HG02938 (cell line): ENCODE measurements at regions not wholly inside any gene's neighbourhood (a gene's known extent, or its start where the extent isn't known, plus 50 kb on each side); places are given as distances from the start of the nearest gene placed in this dataset.

Source experiments
- ATAC-seq: cut with Tn5 transposase; IDR thresholded peaks from one replicate; pipeline ENCODE4 v1.9.1; 2021; ENCODE audit warnings: mild to moderate bottlenecking, moderate library complexity; ENCODE audit not compliant: unreplicated experiment

GRCh38 chr11:104464691-104465090, 300.7 kb upstream of the PDGFD start:
- ATAC-seq, result no peak

DNA sequence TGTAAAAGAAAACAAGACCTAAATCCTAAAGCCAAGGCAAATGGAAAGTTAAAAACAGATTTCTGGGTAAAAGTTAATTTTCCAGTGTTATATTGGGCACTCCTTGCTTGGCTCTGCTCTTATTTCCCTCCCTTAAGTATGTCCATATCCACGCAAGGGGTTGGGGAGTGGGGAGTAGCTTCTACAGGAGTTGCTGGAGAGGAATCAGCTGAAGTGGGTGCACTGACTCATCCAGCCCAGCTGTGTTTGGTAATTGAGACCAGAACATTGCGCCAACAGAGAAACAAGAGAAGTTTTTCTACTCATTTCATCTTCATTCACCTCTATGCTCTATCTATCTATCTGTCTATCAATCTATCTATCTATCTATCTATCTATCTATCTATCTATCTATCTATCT, 298.4 kb upstream of the PDGFD start:
- no peak for ATAC-seq

GRCh38 chr11:104451197-104451893, 287.4 kb upstream of the PDGFD start:
- no peak for ATAC-seq

DNA sequence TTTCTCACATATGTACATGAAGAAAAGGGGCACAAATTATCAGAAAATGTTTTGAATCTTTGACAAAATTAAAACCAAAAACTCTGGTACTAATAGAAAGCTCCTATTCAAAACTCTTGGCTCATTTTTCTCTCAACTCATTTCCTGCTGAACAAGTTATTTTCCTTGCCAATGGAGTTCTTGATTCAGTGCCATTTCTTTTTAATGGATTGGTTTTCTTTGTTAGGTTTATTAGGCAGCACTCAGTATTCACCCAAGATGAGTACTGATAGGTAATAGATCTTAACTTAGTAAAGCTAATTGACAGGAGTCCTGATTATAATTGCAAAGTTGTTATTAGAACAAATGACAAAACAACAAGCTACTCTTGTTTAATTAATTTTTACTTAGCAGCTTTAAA, 279.4 kb upstream of the PDGFD start:
- no peak for ATAC-seq

DNA sequence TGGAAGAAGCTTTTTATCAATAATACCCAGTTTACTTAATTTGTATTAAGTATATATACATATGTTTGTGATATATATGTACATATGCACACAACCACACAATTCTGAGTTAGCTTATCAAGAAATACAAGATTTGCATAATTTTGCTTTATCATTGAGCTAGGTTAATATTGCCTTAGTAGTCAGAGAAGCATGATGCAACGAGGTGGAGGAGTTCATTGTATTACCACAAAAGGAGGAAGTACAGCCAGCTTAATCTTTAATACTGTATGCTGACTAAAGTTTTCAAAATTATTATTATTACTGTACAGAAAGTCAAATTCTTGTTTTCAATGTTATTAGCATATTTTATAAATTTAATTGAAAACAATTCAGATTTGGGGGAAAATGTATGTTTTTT, 278.4 kb upstream of the PDGFD start:
- ATAC-seq, result no peak

GRCh38 chr11:104435494-104435893, 271.5 kb upstream of the PDGFD start:
- ATAC-seq, result no peak

DNA sequence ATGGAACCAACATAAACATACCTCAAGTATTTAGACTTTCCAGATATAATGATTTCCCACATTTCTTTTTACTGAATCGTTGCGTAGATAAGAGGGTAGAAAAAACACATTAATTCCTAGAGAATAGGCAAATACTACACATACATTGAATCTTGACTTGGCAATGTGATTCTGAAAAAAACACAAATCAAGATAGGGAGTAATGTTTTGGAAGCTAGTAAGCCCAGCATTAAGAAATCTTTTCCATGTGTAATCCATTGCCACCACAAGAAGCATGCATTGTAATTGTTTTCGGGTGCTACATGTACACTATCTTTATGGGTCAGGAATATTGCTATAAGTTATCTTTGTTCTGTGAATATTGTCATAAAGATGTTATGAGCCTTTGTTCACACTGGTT, 269.8 kb upstream of the PDGFD start:
- ATAC-seq, result no peak

DNA sequence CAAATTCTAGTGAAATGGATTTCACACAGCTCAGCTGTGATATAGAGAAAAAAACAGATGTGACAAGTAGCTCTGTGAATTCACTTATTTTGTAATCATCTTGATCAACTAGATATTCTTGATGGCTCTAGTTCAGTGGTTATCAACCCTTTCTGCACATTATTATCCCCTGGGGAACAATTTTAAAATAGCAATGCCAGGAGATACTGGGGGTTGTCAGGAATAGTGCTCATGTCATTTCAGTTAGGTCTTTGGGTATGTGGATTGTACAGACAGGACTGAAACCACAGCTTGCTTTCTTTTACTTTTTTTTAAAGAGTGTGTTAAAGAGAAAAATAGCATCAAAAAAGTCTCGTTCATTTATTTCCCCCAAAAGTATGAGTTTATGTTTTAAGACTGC, 269.0 kb upstream of the PDGFD start:
- ATAC-seq, result no peak

DNA sequence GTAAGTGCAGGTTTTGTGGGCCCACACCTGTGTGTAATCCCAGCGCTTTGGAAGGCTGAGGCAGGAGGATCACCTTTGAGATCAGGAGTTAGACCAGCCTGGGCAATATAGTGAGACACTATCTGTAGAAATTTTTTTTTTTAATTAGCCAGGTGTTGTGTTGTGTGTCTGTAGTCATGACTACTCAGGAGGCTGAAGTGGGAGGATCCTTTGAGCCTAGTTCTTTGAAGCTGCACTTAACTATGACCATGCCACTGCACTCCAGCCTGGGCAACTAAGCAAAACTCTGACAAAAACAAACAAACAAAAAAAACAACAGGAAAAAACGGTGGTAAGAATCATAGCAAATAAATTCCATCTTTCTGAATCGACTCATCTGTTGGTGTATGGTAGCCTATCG, 268.6 kb upstream of the PDGFD start:
- no peak for ATAC-seq

DNA sequence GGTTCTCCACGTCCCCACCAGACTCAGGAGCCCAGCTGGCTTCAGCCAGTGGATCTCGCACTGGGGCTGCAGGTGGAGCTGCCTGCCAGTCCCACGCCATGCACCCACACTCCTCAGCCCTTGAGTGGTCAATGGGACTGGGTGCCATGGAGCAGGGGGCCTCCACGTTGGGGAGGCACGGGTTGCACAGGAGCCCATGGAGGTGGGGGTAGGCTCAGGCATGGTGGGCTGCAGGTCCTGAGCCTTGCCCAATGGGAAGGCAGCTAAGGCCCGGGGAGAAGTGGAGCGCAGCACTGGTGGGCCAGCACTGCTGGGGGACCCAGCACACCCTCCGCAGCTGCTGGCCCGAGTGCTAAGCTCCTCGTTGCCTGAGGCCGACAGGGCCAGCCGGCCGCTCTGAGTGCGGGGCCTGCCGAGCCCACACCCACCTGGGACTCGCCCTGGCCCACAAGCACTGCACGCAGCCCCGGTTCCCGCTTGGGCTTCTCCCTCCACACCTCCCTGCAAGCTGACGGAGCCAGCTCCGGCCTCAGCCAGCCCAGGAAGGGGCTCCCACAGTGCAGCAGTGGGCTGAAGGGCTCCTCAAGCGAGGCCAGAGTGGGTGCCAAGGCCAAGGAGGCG, 258.5 kb upstream of the PDGFD start:
- no peak for ATAC-seq

DNA sequence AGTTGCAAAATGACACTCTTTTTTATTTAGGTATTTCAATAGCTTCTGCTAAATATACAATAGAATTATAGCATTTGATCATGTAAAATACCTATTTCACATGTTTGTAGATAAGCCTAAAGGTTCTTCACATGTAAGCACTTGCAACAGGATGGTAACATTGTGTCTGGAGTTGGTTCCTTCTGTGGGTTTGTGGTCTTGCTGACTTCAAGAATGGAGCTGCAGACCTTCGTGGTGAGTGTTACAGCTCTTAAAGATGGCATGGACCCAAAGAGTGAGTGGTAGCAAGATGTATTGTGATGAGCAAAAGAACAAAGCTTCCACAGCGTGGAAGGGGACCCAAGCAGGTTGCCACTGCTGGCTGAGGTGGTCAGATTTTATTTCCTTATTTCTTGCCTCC, 246.4 kb upstream of the PDGFD start:
- ATAC-seq, result no peak

- ATAC-seq, result no peak
Measured at GRCh38 chr11:104408630-104409029, 244.7 kb upstream of the PDGFD start.

DNA sequence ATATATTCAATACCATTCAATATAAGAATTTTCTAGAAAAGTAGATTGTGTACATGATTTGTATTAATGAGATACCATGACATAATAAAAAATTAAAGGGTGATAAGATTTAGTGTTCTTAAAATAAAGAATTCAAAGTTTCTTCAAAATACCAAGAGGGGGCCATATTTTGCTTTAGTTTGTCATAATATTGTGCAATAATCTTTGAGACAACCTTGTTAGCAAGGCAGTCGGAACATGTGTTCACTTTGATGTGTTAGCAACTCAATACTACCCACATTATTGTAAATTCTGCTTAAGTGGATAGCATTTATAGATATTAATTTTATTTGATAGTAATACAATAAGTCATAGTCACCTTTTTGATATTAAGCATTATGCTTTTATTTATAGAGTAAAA, 241.3 kb upstream of the PDGFD start:
- no peak for ATAC-seq

GRCh38 chr11:104404231-104405175, 240.6 kb upstream of the PDGFD start:
- ATAC-seq, result no peak

GRCh38 chr11:104402812-104403521, 239.0 kb upstream of the PDGFD start:
- no peak for ATAC-seq

DNA sequence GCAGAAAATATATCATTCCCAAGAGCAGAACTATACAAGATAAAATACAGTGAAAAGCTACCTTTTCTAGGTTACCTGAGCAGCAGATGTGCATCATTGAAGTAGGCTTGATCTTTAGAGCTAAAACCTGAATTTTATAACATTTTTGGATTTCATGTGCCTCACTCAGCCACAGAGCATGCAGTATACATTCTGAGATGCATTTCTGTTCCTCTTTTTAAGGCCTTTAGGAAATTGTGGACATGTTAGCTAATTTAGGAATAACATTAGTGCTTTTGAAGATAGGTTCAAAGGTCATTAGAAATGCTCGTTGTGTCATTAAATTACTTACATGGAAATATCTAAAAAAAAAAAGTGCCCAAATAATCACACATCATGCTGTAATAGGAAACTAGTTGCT, 230.6 kb upstream of the PDGFD start:
- ATAC-seq, result no peak

- ATAC-seq, result no peak
Measured at GRCh38 chr11:104390651-104391050, 226.7 kb upstream of the PDGFD start.

DNA sequence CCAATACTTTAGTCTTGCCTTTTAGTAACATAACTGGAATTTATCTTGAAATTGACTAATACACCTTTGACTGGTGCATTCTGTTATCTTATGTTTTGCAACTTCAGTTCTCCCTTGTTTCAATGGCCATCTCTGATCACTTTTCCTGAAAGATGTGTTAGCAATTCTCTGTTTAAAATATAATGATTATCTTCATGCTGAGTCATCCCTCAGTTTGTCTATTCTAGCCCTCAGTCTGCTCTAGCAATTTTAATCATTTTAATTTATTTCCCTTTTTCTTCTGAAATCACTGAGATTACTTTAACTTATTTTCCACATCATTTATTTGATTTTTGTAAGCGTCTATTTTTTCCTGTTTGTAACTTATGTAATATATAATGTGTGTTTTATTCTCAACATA, 221.9 kb upstream of the PDGFD start:
- no peak for ATAC-seq

GRCh38 chr11:104380358-104380757, 216.4 kb upstream of the PDGFD start:
- ATAC-seq, result no peak

DNA sequence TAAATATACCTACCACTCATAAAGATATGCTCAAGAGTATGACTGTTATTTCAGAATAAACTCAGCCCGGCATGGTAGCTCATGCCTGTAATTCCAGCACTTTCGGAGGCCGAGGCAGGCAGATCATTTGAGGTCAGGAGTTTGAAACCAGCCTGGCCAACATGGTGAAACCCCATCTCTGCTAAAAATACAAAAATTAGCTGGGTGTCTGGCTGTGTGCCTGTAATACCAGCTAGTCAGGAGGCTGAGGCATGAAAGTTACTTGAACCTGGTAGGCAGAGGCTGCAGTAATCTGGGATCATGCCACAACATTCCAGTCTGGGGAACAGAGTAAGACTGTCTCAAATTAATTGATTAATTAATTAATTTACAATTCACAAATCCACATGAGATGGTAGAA, 208.2 kb upstream of the PDGFD start:
- ATAC-seq, result no peak

DNA sequence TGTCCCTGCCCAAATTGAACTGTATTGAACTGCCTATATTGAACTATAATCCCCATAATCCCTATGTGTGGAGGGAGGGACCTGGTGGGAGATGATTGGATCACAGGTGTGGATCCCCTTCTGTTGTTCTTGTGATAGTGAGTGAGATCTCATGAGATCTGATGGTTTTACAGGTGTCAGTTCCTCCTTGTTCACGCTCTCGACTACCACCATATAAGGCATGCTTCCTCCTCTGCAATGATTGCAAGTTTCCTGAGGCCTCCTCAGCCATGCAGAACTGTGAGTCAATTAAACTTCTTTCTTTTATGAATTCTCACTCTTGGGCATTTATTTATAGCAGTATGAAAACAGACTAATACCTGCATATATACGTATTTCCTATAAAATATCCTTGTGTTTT, 206.5 kb upstream of the PDGFD start:
- ATAC-seq, result no peak
